SK-N-SH treated with all-trans-retinoic acid at 6 μM for 48 hours (cell line): ENCODE measurements at regions not wholly inside any gene's neighbourhood (a gene's known extent, or its start where the extent isn't known, plus 50 kb on each side); places are given as distances from the start of the nearest gene placed in this dataset.
"Not testable (repeated sequence)": the region's sequence is repeated elsewhere in the genome, so short reads cannot be mapped to it uniquely, and the experiment has no call there.

Experiments used
- ATAC-seq: fragments of 200-7000 bp; cut with Tn5 transposase; 3 replicates; pipeline ENCODE4 v1.9.1; 2020; ENCODE audit warnings: mild to moderate bottlenecking, moderate library complexity
- ARNTL ChIP-seq: fragments of 450-650 bp; formaldehyde crosslinking; IDR thresholded peaks from 2 replicates; pipeline ENCODE4 v1.5.0; 2020; ENCODE audit warnings: low read depth, mild to moderate bottlenecking, moderate library complexity, borderline replicate concordance
- BACH2 ChIP-seq: fragments of 250-450 bp; sonication (Bioruptor Pico); IDR thresholded peaks from 2 replicates; pipeline ENCODE4 v1.9.0; 2021; ENCODE audit warnings: mild to moderate bottlenecking, borderline replicate concordance
- ESRRG ChIP-seq: fragments of 250-450 bp; sonication (Bioruptor Pico); IDR thresholded peaks from 2 replicates; pipeline ENCODE4 v1.6.1; 2021; ENCODE audit warnings: mild to moderate bottlenecking
- GLIS3 ChIP-seq: fragments of 250-450 bp; sonication (Bioruptor Pico); IDR thresholded peaks from 2 replicates; pipeline ENCODE4 v1.5.0; 2020; ENCODE audit warnings: mild to moderate bottlenecking, moderate library complexity
- ISL1 ChIP-seq: fragments of 250-450 bp; sonication (Bioruptor Pico); IDR thresholded peaks from 2 replicates; pipeline ENCODE4 v2.1.2; 2022; ENCODE audit warnings: mild to moderate bottlenecking, moderate library complexity
- OSR1 ChIP-seq: fragments of 250-450 bp; sonication (Bioruptor Pico); IDR thresholded peaks from 2 replicates; pipeline ENCODE4 v1.8.0; 2022; ENCODE audit warnings: moderate library complexity, mild to moderate bottlenecking, inconsistent platforms
- PATZ1 ChIP-seq: fragments of 250-450 bp; sonication (Bioruptor Pico); IDR thresholded peaks from 2 replicates; pipeline ENCODE4 v1.8.0; 2020; ENCODE audit warnings: mild to moderate bottlenecking, moderate library complexity, borderline replicate concordance
- POU6F1 ChIP-seq: fragments of 250-450 bp; sonication (Bioruptor Pico); IDR thresholded peaks from 2 replicates; pipeline ENCODE4 v1.8.0; 2021; ENCODE audit warnings: low read depth, mild to moderate bottlenecking, moderate library complexity, borderline replicate concordance
- PPARA ChIP-seq: fragments of 250-450 bp; sonication (Bioruptor Pico); IDR thresholded peaks from 2 replicates; pipeline ENCODE4 v1.5.0; 2020; ENCODE audit warnings: mild to moderate bottlenecking, borderline replicate concordance
- RARB ChIP-seq: fragments of 250-450 bp; sonication (Bioruptor Pico); IDR thresholded peaks from 2 replicates; pipeline ENCODE4 v1.8.0; 2021; ENCODE audit warnings: mild to moderate bottlenecking, moderate library complexity
- SNAI2 ChIP-seq: fragments of 250-450 bp; sonication (Bioruptor Pico); IDR thresholded peaks from 2 replicates; pipeline ENCODE4 v1.5.0; 2020; ENCODE audit warnings: mild to moderate bottlenecking, moderate library complexity
- TCF4 ChIP-seq: fragments of 250-450 bp; sonication (Bioruptor Pico); IDR thresholded peaks from 2 replicates; pipeline ENCODE4 v1.8.0; 2021; ENCODE audit warnings: mild to moderate bottlenecking, moderate library complexity, borderline replicate concordance
- TOX ChIP-seq: fragments of 250-450 bp; sonication (Bioruptor Pico); IDR thresholded peaks from 2 replicates; pipeline ENCODE4 v1.8.0; 2021; ENCODE audit warnings: mild to moderate bottlenecking, moderate library complexity, borderline replicate concordance
- ZFP3 ChIP-seq: fragments of 250-450 bp; sonication (Bioruptor Pico); IDR thresholded peaks from 2 replicates; pipeline ENCODE4 v1.5.0; 2020; ENCODE audit warnings: mild to moderate bottlenecking, moderate library complexity
- ZFP30 ChIP-seq: fragments of 450-650 bp; formaldehyde crosslinking; IDR thresholded peaks from 2 replicates; pipeline ENCODE4 v1.5.0; 2022; ENCODE audit warnings: mild to moderate bottlenecking, moderate library complexity
- ZNF565 ChIP-seq: fragments of 450-650 bp; formaldehyde crosslinking; conservative IDR thresholded peaks from 2 replicates; pipeline ENCODE4 v1.5.0; 2020; ENCODE audit warnings: low read depth, mild to moderate bottlenecking, moderate library complexity
- ZNF8 ChIP-seq: fragments of 450-650 bp; formaldehyde crosslinking; IDR thresholded peaks from 2 replicates; pipeline ENCODE4 v1.5.0; 2020; ENCODE audit warnings: mild to moderate bottlenecking, moderate library complexity
- TF ChIP-seq, protein P1 (sequence below): fragments of 250-450 bp; sonication (Bioruptor Pico); IDR thresholded peaks from 2 replicates; pipeline ENCODE4 v1.5.1; 2021; ENCODE audit warnings: mild to moderate bottlenecking, moderate library complexity
- TF ChIP-seq, protein P2 (sequence below): fragments of 250-450 bp; sonication (Bioruptor Pico); IDR thresholded peaks from 2 replicates; pipeline ENCODE4 v1.5.0; 2020; ENCODE audit warnings: mild to moderate bottlenecking, moderate library complexity

DNA sequence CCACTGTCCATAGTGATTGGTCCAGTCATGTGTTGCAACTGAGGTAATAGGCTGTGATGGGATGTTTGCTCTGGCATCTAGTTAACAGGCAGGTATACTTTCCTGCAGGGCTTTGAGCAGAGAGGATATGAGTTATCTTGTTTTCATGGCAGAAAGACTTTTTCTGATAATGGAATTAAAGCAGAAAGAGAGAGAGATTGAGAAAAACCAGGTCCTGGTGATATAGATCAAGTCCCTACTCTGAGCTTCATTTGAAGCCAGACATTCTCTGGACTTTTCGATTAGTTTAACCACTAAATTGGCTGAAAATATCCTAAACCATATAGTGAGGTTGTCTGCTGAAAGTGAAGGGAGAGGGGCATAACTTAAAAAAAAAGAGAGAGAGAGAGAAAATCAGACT is 233.8 kb upstream of the TBX18 start:
- ATAC-seq: no peak
- TF ChIP-seq ZNF8: no peak

DNA sequence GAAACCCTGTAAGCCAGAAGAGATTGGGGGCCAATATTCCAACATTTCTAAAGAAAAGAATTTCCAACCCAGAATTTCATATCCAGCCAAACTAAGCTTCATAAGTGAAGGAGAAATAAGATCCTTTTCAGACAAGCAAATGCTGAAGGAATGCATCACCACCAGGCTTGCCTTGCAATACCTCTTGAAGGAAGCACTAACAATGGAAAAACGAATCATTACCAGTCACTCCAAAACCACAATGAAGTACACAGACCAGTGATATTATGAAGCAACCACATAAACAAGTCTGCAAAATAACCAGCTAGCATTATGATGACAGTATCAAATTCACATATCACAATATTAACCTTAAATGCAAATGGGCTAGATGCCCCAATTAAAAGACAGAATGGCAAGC is 224.4 kb upstream of the TBX18 start:
- not testable (repeated sequence) for ATAC-seq

- ATAC-seq: not testable (repeated sequence)
Measured at GRCh38 chr6:84985490-84985889, 221.1 kb upstream of the TBX18 start.

GRCh38 chr6:84979541-84979940 is 215.1 kb upstream of the TBX18 start:
- ATAC-seq: no peak

DNA sequence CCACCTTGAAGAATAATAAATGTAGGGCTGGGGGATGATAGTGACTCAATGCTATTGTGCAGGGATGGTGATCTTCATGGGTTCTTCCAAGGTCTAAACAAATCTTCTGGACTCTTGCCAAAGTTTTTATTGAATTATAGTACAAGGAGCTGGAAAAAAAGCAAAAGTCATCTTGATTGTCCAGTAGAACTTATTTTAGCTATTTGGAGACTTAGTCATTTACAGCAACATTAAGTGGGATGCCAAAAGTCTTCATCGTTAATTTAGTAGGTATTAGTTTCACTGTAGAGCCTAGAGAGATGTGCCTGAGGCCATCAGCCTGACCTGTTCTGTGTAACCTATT is 212.9 kb upstream of the TBX18 start:
- TF ChIP-seq GLIS3 (CRISPR knock-in tag) (no peak), ZNF565 (CRISPR knock-in tag) (no peak), TOX (CRISPR knock-in tag) (no peak), ARNTL (no peak), ESRRG (CRISPR knock-in tag) (no peak), ISL1 (CRISPR knock-in tag) (no peak), ZFP30 (no peak), ZNF8 (no peak), RARB (CRISPR knock-in tag) (no peak), BACH2 (CRISPR knock-in tag) (no peak), OSR1 (CRISPR knock-in tag) (no peak)
- TF ChIP-seq, protein P1, sequence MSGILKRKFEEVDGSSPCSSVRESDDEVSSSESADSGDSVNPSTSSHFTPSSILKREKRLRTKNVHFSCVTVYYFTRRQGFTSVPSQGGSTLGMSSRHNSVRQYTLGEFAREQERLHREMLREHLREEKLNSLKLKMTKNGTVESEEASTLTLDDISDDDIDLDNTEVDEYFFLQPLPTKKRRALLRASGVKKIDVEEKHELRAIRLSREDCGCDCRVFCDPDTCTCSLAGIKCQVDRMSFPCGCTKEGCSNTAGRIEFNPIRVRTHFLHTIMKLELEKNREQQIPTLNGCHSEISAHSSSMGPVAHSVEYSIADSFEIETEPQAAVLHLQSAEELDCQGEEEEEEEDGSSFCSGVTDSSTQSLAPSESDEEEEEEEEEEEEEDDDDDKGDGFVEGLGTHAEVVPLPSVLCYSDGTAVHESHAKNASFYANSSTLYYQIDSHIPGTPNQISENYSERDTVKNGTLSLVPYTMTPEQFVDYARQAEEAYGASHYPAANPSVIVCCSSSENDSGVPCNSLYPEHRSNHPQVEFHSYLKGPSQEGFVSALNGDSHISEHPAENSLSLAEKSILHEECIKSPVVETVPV: no peak
- ATAC-seq: no peak

More at GRCh38 chr6:84979541-84979940, 215.1 kb upstream of the TBX18 start:
- TF ChIP-seq, protein P2, sequence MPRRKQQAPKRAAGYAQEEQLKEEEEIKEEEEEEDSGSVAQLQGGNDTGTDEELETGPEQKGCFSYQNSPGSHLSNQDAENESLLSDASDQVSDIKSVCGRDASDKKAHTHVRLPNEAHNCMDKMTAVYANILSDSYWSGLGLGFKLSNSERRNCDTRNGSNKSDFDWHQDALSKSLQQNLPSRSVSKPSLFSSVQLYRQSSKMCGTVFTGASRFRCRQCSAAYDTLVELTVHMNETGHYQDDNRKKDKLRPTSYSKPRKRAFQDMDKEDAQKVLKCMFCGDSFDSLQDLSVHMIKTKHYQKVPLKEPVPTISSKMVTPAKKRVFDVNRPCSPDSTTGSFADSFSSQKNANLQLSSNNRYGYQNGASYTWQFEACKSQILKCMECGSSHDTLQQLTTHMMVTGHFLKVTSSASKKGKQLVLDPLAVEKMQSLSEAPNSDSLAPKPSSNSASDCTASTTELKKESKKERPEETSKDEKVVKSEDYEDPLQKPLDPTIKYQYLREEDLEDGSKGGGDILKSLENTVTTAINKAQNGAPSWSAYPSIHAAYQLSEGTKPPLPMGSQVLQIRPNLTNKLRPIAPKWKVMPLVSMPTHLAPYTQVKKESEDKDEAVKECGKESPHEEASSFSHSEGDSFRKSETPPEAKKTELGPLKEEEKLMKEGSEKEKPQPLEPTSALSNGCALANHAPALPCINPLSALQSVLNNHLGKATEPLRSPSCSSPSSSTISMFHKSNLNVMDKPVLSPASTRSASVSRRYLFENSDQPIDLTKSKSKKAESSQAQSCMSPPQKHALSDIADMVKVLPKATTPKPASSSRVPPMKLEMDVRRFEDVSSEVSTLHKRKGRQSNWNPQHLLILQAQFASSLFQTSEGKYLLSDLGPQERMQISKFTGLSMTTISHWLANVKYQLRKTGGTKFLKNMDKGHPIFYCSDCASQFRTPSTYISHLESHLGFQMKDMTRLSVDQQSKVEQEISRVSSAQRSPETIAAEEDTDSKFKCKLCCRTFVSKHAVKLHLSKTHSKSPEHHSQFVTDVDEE (CRISPR knock-in tag): no peak
- TF ChIP-seq BACH2 (CRISPR knock-in tag) (no peak), ZFP3 (CRISPR knock-in tag) (no peak), ARNTL (no peak), ZNF565 (CRISPR knock-in tag) (no peak), SNAI2 (CRISPR knock-in tag) (no peak), PPARA (CRISPR knock-in tag) (no peak), TCF4 (CRISPR knock-in tag) (no peak), ISL1 (CRISPR knock-in tag) (no peak), GLIS3 (CRISPR knock-in tag) (no peak), PATZ1 (CRISPR knock-in tag) (no peak), POU6F1 (CRISPR knock-in tag) (no peak), OSR1 (CRISPR knock-in tag) (no peak)
- TF ChIP-seq, protein P1: no peak
